CD8-positive, alpha-beta memory T cell (primary cell): ENCODE measurements at regions not wholly inside any gene's neighbourhood (a gene's known extent, or its start where the extent isn't known, plus 50 kb on each side); places are given as distances from the start of the nearest gene placed in this dataset.

ENCODE experiments used
- CTCF ChIA-PET: fragments of 350-600 bp; sonication (Branson Sonifier 250); formaldehyde crosslinking; loops from one replicate; lab custom pipeline; 2021; ENCODE audit warnings: antibody characterized with exemption; lab: Charles Lee
- POLR2A ChIA-PET: fragments of 350-600 bp; sonication (Branson Sonifier 250); formaldehyde crosslinking; loops from one replicate; lab custom pipeline; 2021; ENCODE audit warnings: antibody characterized with exemption; lab: Charles Lee
- DNase-seq, 5 donors: peaks; one replicate each; pipeline versions ENCODE4 v3.0.0 to v3.0.0-alpha.2; 2020 to 2022; ENCODE audit warnings: mixed read lengths in 1 of 5
- H3K27ac ChIP-seq: one replicate; pipeline ENCODE4 v1.7.0; 2013; ENCODE audit warnings: low read depth, mild to moderate bottlenecking, low read length, moderate library complexity
- H3K27me3 ChIP-seq: 2 replicates; pipeline ENCODE4 v1.7.0; 2013; ENCODE audit warnings: low read length, mild to moderate bottlenecking; ENCODE audit not compliant: insufficient read depth, poor library complexity, severe bottlenecking
- H3K36me3 ChIP-seq: 2 replicates; pipeline ENCODE4 v1.7.0; 2013; ENCODE audit warnings: mild to moderate bottlenecking, low read length, moderate library complexity; ENCODE audit not compliant: insufficient read depth
- H3K4me1 ChIP-seq: 2 replicates; pipeline ENCODE4 v1.7.0; 2013; ENCODE audit warnings: mild to moderate bottlenecking, low read length, moderate library complexity; ENCODE audit not compliant: insufficient read depth
- H3K4me3 ChIP-seq: 2 replicates; pipeline ENCODE4 v1.7.0; 2013; ENCODE audit warnings: mild to moderate bottlenecking, low read length
- H3K9me3 ChIP-seq: 2 replicates; pipeline ENCODE4 v1.7.0; 2013; ENCODE audit warnings: mild to moderate bottlenecking, low read length
- H3K27ac Mint-ChIP-seq, 8 donors: one replicate each; pipeline ENCODE4 v1.8.0; 2020 to 2021; ENCODE audit warnings: mixed read lengths in 8 of 8, mild to moderate bottlenecking in 6 of 8, inconsistent platforms in 3 of 8, moderate library complexity in 3 of 8
- H3K27me3 Mint-ChIP-seq, 2 donors: one replicate each; pipeline ENCODE4 v1.8.0; 2020 to 2021; ENCODE audit warnings: mixed read lengths in 2 of 2, mild to moderate bottlenecking in 1 of 2, moderate library complexity in 1 of 2
- H3K36me3 Mint-ChIP-seq, 3 donors: one replicate each; pipeline ENCODE4 v1.8.0; 2020 to 2021; ENCODE audit warnings: mixed read lengths in 3 of 3, inconsistent platforms in 1 of 3, mild to moderate bottlenecking in 1 of 3
- H3K4me1 Mint-ChIP-seq, 3 donors: one replicate each; pipeline ENCODE4 v1.8.0; 2020 to 2021; ENCODE audit warnings: mixed read lengths in 3 of 3, inconsistent platforms in 1 of 3, mild to moderate bottlenecking in 1 of 3
- H3K4me3 Mint-ChIP-seq, 7 donors: one replicate each; pipeline ENCODE4 v1.8.0; 2020 to 2021; ENCODE audit warnings: mixed read lengths in 7 of 7, mild to moderate bottlenecking in 6 of 7, moderate library complexity in 4 of 7, inconsistent platforms in 2 of 7
- H3K9me3 Mint-ChIP-seq, 5 donors: one replicate each; pipeline ENCODE4 v1.8.0; 2020 to 2022; ENCODE audit warnings: mixed read lengths in 5 of 5, mild to moderate bottlenecking in 3 of 5, moderate library complexity in 2 of 5, inconsistent platforms in 1 of 5

GRCh38 chr5:68433923-68434879 is 218.6 kb downstream of the PIK3R1 start:
- H3K4me3 Mint-ChIP-seq: peak overlapping the region; percentile 9 to 81 (median 78)
- Histone ChIP-seq H3K9me3 (no peaks in the 10 kb centered on the region), H3K27ac (peak overlapping the region; percentile 73), H3K4me1 (peaks cover 25% of the 10 kb centered on the region), H3K27me3 (no peaks in the 10 kb centered on the region), H3K4me3 (peak overlapping the region; percentile 70), H3K36me3 (no peaks in the 10 kb centered on the region)
- ChIA-PET POLR2A (interaction anchor here (0.9 to 1.9 kb wide), 2 partner anchors 10 to 55 kb away, joined by 3 to 4 read pairs; no protein-coding TSS in a partner anchor), CTCF (interaction anchor here (1.0 to 4.2 kb wide), 2 partner anchors 103 to 147 kb away, joined by 3 to 23 read pairs; no protein-coding TSS in a partner anchor)
- peaks cover 27 to 45% (median 36%) of the 10 kb centered on the region in 3 donors for H3K4me1 Mint-ChIP-seq
- no peaks in the 10 kb centered on the region for H3K27me3 Mint-ChIP-seq
- DNase-seq: peak; percentile 66 to 94 (median 80)
- H3K36me3 Mint-ChIP-seq: no peaks in the 10 kb centered on the region
- H3K9me3 Mint-ChIP-seq: no peaks in the 10 kb centered on the region
- peak overlapping the region; percentile 79 to 95 (median 86) for H3K27ac Mint-ChIP-seq

- Histone ChIP-seq H3K36me3 (no peaks in the 10 kb centered on the region), H3K9me3 (no peaks in the 10 kb centered on the region), H3K4me3 (no peak overlapping the region), H3K27me3 (no peaks in the 10 kb centered on the region), H3K4me1 (peaks cover 25% of the 10 kb centered on the region), H3K27ac (peak overlapping the region; percentile 38)
- Mint-ChIP-seq H3K4me3 (no peak overlapping the region), H3K27me3 (no peaks in the 10 kb centered on the region), H3K4me1 (peaks cover 27 to 46% (median 43%) of the 10 kb centered on the region in 3 donors), H3K9me3 (no peaks in the 10 kb centered on the region), H3K36me3 (no peaks in the 10 kb centered on the region), H3K27ac (peak overlapping the region in 6 of 8 donors; percentile 22 to 93 (median 52))
- CTCF ChIA-PET: interaction anchor here (4.2 kb wide), 1 partner anchor 149 kb away, joined by 23 read pairs; no protein-coding TSS in a partner anchor
- no peak for DNase-seq
- POLR2A ChIA-PET: interaction anchor here (0.6 to 1.1 kb wide), 2 partner anchors 55 to 148 kb away, joined by 4 to 8 read pairs; no protein-coding TSS in a partner anchor
Observed at GRCh38 chr5:68435611-68436010, 220.1 kb downstream of the PIK3R1 start.

GRCh38 chr5:68436686-68437520 is 221.3 kb downstream of the PIK3R1 start:
- POLR2A ChIA-PET: no interaction called here
- Mint-ChIP-seq H3K4me3 (no peak overlapping the region), H3K27ac (peak overlapping the region in 2 of 8 donors; percentile 25 to 49), H3K27me3 (no peaks in the 10 kb centered on the region), H3K36me3 (no peaks in the 10 kb centered on the region), H3K4me1 (peaks cover 40 to 52% (median 51%) of the 10 kb centered on the region in 3 donors), H3K9me3 (no peaks in the 10 kb centered on the region)
- H3K27me3 ChIP-seq: no peaks in the 10 kb centered on the region
- no peak overlapping the region for H3K4me3 ChIP-seq
- CTCF ChIA-PET: interaction anchor here (4.2 kb wide), 1 partner anchor 150 kb away, joined by 23 read pairs; no protein-coding TSS in a partner anchor
- DNase-seq: no peak
- no peaks in the 10 kb centered on the region for H3K36me3 ChIP-seq
- H3K4me1 ChIP-seq: peaks cover 33% of the 10 kb centered on the region
- no peak overlapping the region for H3K27ac ChIP-seq
- no peaks in the 10 kb centered on the region for H3K9me3 ChIP-seq

GRCh38 chr5:68438876-68439275 is 223.3 kb downstream of the PIK3R1 start:
- Mint-ChIP-seq H3K36me3 (no peaks in the 10 kb centered on the region), H3K4me1 (peaks cover 31 to 46% (median 45%) of the 10 kb centered on the region in 3 donors), H3K9me3 (no peaks in the 10 kb centered on the region), H3K4me3 (no peak overlapping the region), H3K27ac (no peak overlapping the region), H3K27me3 (no peaks in the 10 kb centered on the region)
- DNase-seq: no peak
- ChIA-PET POLR2A (no interaction called here), CTCF (interaction anchor here (0.9 kb wide), 1 partner anchor 18 kb away, joined by 3 read pairs; no protein-coding TSS in a partner anchor)
- Histone ChIP-seq H3K4me1 (peaks cover 29% of the 10 kb centered on the region), H3K9me3 (no peaks in the 10 kb centered on the region), H3K36me3 (no peaks in the 10 kb centered on the region), H3K4me3 (no peak overlapping the region), H3K27me3 (no peaks in the 10 kb centered on the region), H3K27ac (no peak overlapping the region)

- H3K27me3 ChIP-seq: no peaks in the 10 kb centered on the region
- Mint-ChIP-seq H3K27ac (no peak overlapping the region), H3K27me3 (no peaks in the 10 kb centered on the region), H3K36me3 (peaks cover 0 to 2% (median 0%) of the 10 kb centered on the region in 3 donors), H3K4me3 (no peak overlapping the region), H3K9me3 (no peaks in the 10 kb centered on the region), H3K4me1 (peaks cover 22 to 39% (median 31%) of the 10 kb centered on the region in 3 donors)
- H3K36me3 ChIP-seq: no peaks in the 10 kb centered on the region
- H3K4me3 ChIP-seq: no peak overlapping the region
- CTCF ChIA-PET: interaction anchor here (2.7 kb wide), 1 partner anchor 154 kb away, joined by 11 read pairs; no protein-coding TSS in a partner anchor
- peaks cover 16% of the 10 kb centered on the region for H3K4me1 ChIP-seq
- no peak for DNase-seq
- no peak overlapping the region for H3K27ac ChIP-seq
- H3K9me3 ChIP-seq: no peaks in the 10 kb centered on the region
- POLR2A ChIA-PET: no interaction called here
Observed at GRCh38 chr5:68440245-68440644, 224.7 kb downstream of the PIK3R1 start.

DNA sequence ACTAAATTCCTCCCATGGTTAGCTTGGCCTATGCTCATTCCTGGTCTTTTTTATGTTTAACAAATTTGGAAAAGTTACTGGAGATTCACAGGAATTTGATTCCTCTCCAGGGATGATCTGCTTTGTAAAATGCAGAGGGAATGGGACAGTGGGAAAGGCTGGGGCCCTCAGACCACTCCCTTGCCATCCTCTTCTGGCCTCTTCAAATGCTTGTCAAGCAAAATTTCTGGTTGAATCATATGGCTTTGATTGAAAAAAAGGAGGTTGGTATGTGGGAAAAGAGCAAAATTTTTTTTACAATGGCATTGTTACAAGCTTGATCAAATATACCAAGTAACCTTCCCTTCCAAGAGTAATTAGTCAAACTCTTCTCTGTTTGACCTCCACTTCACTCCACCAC is 225.1 kb downstream of the PIK3R1 start:
- Histone ChIP-seq H3K9me3 (no peaks in the 10 kb centered on the region), H3K27me3 (no peaks in the 10 kb centered on the region), H3K4me3 (no peak overlapping the region), H3K36me3 (no peaks in the 10 kb centered on the region), H3K27ac (no peak overlapping the region), H3K4me1 (peaks cover 12% of the 10 kb centered on the region)
- Mint-ChIP-seq H3K9me3 (no peaks in the 10 kb centered on the region), H3K4me1 (peaks cover 19 to 34% (median 27%) of the 10 kb centered on the region in 3 donors), H3K4me3 (no peak overlapping the region), H3K27ac (peak overlapping the region in 5 of 8 donors; percentile 5 to 82 (median 18)), H3K27me3 (no peaks in the 10 kb centered on the region), H3K36me3 (peaks cover 0 to 2% (median 0%) of the 10 kb centered on the region in 3 donors)
- no peak for DNase-seq
- CTCF ChIA-PET: interaction anchor here (1.0 to 2.7 kb wide), 2 partner anchors 9 to 154 kb away, joined by 3 to 11 read pairs; no protein-coding TSS in a partner anchor
- POLR2A ChIA-PET: no interaction called here

- Histone ChIP-seq H3K27me3 (no peaks in the 10 kb centered on the region), H3K4me1 (peaks cover 8% of the 10 kb centered on the region), H3K27ac (no peak overlapping the region), H3K9me3 (no peaks in the 10 kb centered on the region), H3K4me3 (no peak overlapping the region), H3K36me3 (no peaks in the 10 kb centered on the region)
- Mint-ChIP-seq H3K9me3 (no peaks in the 10 kb centered on the region), H3K4me1 (peaks cover 18 to 34% (median 26%) of the 10 kb centered on the region in 3 donors), H3K27ac (peak overlapping the region in 6 of 8 donors; percentile 5 to 82 (median 30)), H3K27me3 (no peaks in the 10 kb centered on the region), H3K4me3 (peak overlapping the region in 3 of 7 donors; percentile 20 to 32 (median 25)), H3K36me3 (peaks cover 0 to 2% (median 0%) of the 10 kb centered on the region in 3 donors)
- peak in 1 of 5 donors; percentile 57 for DNase-seq
- CTCF ChIA-PET: interaction anchor here (0.6 to 2.7 kb wide), 3 partner anchors 10 to 893 kb away, joined by 3 to 11 read pairs (median 3); no protein-coding TSS in a partner anchor
- POLR2A ChIA-PET: interaction anchor here (1.3 kb wide), 1 partner anchor 16 kb away, joined by 3 read pairs; no protein-coding TSS in a partner anchor
Observed at GRCh38 chr5:68441309-68442073, 225.9 kb downstream of the PIK3R1 start.
